Adrenal gland (tissue), 9 donors: ENCODE measurements at regions not wholly inside any gene's neighbourhood (a gene's known extent, or its start where the extent isn't known, plus 50 kb on each side); places are given as distances from the start of the nearest gene placed in this dataset.

Source experiments
- DNase-seq, 7 donors: peaks; one replicate each; pipeline ENCODE4 v3.0.0-alpha.2; 2019 to 2020
- H3K27ac ChIP-seq, 5 donors: fragments of 200-600 bp; sonication (generic) in 4 of 5; 1 replicate in 3 of 5; 2 replicates in 2 of 5; pipeline versions ENCODE4 v1.5.1 to v1.8.0; 2016 to 2020; ENCODE audit warnings: mild to moderate bottlenecking in 1 of 5
- H3K27me3 ChIP-seq: fragments of 200-600 bp; 2 replicates; pipeline ENCODE4 v1.8.0; 2021
- H3K36me3 ChIP-seq, 2 donors: fragments of 200-600 bp; replicated peaks in 1 of 2; 1 replicate in 1 of 2; 2 replicates in 1 of 2; pipeline versions ENCODE4 v1.5.1 to v1.8.0; 2018 to 2022
- H3K4me1 ChIP-seq, 2 donors: fragments of 200-600 bp; replicated peaks in 1 of 2; 1 replicate in 1 of 2; 2 replicates in 1 of 2; pipeline versions ENCODE4 v1.5.1 to v1.8.0; 2018 to 2021
- H3K4me3 ChIP-seq, 4 donors: fragments of 200-600 bp; sonication (generic) in 3 of 4; one replicate each; pipeline ENCODE4 v1.5.1; 2016 to 2018
- H3K9me3 ChIP-seq, 3 donors: fragments of 200-600 bp; sonication (generic) in 1 of 3; replicated peaks in 1 of 3; 1 replicate in 2 of 3; 2 replicates in 1 of 3; pipeline versions ENCODE4 v1.5.1 to v1.8.0; 2016 to 2021
- CTCF ChIP-seq, 6 experiments: fragments of 450-650 bp in 4 of 6; fragments of 200-600 bp in 2 of 6; sonication (generic) in 1 of 6; IDR thresholded peaks; 1 replicate in 5 of 6; 2 replicates in 1 of 6; pipeline versions ENCODE4 v1.5.1 to v1.8.0; 2016 to 2021; ENCODE audit warnings: antibody characterized with exemption in 6 of 6, mild to moderate bottlenecking in 2 of 6, moderate library complexity in 1 of 6
- POLR2A ChIP-seq, 2 donors: fragments of 450-650 bp; IDR thresholded peaks; one replicate each; pipeline ENCODE4 v1.6.1; 2017; ENCODE audit warnings: antibody characterized with exemption in 2 of 2, mild to moderate bottlenecking in 2 of 2, moderate library complexity in 1 of 2
- WGBS, 4 donors: extraction: QIAGEN DNeasy Blood & Tissue Kit in 2 of 4; methylation state at CpG; one replicate each; pipeline versions ENCODE4 v1.1.5 to v1.1.7; 2013 to 2017; 5-methylcytosine and 5-hydroxymethylcytosine counted together
- intact Hi-C, 2 donors: fragments of 100-400 bp; cut with DNase I; formaldehyde crosslinking; loops; one replicate each; pipeline versions ENCODE4 v1.14.1 to v1.15.0; 2022 to 2023
- donor health status: healthy with polysubstance abuse.
- donor health status: Bipolar disorder and iron deficiency.
- donor health status: DM: yes; HTN: yes; CAD: no.
- donor health status: DM: no; HTN: no; CAD: no.
- donor health status: DM: no; HTN: no; CAD: no.

DNA sequence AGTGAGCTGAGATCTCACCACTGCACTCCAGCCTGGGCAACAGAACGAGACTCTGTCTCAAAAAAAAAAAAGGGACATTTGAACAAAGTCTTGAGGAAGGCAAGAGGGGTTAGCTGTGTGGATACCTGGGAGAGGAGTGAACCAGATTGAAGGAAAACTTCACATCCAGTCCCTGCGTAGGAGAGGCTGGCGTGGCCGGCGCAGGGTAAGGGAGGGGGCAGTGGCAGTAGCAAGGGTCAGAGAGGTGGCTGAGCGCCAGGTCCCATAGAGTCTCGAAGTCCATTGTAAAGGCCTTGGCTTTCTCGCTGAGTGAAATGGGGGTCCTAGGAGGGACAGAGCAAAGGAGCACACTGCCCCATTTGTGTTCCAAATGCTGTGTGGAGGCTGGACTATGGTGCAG lies 171.8 kb upstream of the WSCD1 start:
- intact Hi-C loops, result no loop called here
- DNase-seq, result no peak
- H3K9me3 ChIP-seq, result no peaks in the 10 kb centered on the region
- no peaks in the 10 kb centered on the region for H3K4me1 ChIP-seq
- H3K27me3 ChIP-seq, result no peaks in the 10 kb centered on the region
- no peaks in the 10 kb centered on the region for H3K36me3 ChIP-seq
- H3K27ac ChIP-seq, result no peak overlapping the region
- 83 to 92% (median 89%) methylated on average over 8 of the region's 8 CpGs for WGBS, 4 donors
- H3K4me3 ChIP-seq, result no peak overlapping the region
- no peak for TF ChIP-seq CTCF (IDR thresholded peaks at IDR 0.05)
- TF ChIP-seq POLR2A (IDR thresholded peaks at IDR 0.05), result no peak

DNA sequence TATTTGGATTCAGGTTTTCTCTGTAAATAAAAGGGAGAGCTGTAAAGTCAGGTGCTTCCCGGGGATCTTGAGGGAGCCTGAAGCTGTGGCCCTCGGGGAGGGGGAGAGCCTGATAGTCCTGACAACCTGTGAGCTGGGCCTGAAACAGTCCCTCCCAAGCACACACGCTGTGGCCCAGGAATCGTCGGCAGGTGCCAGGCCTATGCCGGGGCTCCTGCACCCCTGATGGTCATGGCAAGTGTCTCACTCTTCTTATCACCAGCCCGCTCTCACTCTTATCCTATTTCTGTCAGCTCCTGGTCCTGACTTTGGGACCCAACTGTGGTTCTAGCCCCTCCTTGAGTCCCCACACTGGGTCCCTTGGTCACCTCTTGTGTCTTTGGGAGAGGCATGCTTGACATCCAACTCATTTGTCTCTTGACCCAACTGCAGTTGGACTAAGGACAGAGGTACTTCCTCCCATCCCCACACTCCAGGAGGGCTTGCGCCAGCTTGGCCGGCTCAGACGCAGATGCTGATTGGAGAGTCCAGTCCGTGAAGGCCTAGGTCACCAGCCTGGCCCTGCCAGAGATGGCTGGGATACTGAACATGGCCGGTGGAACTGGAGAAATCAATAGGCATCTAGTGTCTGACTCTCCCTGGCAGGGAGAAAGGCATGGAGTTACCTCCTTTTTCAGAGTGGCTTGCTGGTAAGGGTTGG lies 170.5 kb upstream of the WSCD1 start:
- Histone ChIP-seq H3K27ac (no peak overlapping the region), H3K4me1 (no peaks in the 10 kb centered on the region), H3K27me3 (no peaks in the 10 kb centered on the region), H3K36me3 (no peaks in the 10 kb centered on the region), H3K4me3 (no peak overlapping the region), H3K9me3 (no peaks in the 10 kb centered on the region)
- intact Hi-C loops, result no loop called here
- TF ChIP-seq POLR2A (IDR thresholded peaks at IDR 0.05), result no peak
- no peak for TF ChIP-seq CTCF (IDR thresholded peaks at IDR 0.05)
- WGBS, 4 donors, result 86 to 93% (median 90%) methylated on average over 8 to 12 of the region's 12 CpGs
- no peak for DNase-seq

GRCh38 chr17:5901731-5902130 lies 168.4 kb upstream of the WSCD1 start:
- intact Hi-C loops, result no loop called here
- Histone ChIP-seq H3K9me3 (no peaks in the 10 kb centered on the region), H3K4me3 (no peak overlapping the region), H3K4me1 (no peaks in the 10 kb centered on the region), H3K27me3 (no peaks in the 10 kb centered on the region), H3K36me3 (no peaks in the 10 kb centered on the region), H3K27ac (no peak overlapping the region)
- 32 to 43% (median 38%) methylated on average over 6 of the region's 6 CpGs for WGBS, 4 donors
- DNase-seq, result no peak
- no peak for TF ChIP-seq POLR2A (IDR thresholded peaks at IDR 0.05)
- no peak for TF ChIP-seq CTCF (IDR thresholded peaks at IDR 0.05)

DNA sequence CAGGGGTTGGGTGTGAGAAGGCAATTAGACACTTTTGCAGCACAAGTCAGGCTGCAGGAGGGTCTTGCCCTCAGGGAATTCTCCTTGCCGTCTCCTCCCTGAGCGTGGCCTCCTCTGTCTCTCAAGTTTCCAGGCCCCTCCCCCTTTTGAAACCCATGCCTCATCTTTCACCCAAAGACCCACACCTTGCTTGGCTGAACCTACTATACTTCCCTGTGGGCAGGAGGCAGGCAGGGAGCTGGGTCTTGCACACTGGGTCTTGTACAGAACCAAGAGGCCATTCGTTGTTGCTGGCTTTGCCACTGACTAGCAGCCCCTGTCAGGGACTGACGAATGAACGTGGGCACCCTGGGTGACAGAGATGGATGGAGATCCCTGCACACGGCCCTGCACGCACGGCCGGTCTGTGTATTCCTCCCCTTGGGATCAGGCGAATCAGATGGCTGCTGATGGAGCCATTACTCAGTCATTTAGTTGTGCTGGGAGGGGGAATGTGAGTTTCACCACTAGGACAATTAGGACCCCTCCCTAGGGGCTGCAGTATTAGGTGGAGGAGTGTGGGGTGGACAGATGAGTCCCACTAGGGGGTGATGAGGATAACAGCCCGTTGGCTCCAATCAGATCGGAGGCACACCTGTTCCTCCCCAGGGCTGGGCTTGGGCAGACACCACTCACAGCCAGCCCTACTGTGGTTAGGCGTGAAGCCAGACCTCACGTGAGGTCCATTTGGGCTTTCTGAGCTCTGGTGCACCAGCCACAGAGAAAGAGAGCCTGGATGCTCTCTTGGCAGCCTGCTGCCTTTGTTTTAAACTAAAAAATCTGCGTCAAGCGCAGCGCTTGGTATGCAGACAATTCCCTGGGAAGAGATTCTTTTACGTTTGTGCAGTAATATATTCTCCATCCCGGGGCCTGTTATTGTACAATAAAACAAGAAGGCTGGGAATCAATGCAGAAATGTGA lies 167.7 kb upstream of the WSCD1 start:
- H3K9me3 ChIP-seq, result no peaks in the 10 kb centered on the region
- no peak for DNase-seq
- no peaks in the 10 kb centered on the region for H3K4me1 ChIP-seq
- no peak overlapping the region for H3K27ac ChIP-seq
- 46 to 60% (median 52%) methylated on average over 8 to 19 of the region's 19 CpGs for WGBS, 4 donors
- H3K36me3 ChIP-seq, result no peaks in the 10 kb centered on the region
- H3K27me3 ChIP-seq, result no peaks in the 10 kb centered on the region
- intact Hi-C loops, result no loop called here
- TF ChIP-seq CTCF (IDR thresholded peaks at IDR 0.05) (no peak), POLR2A (IDR thresholded peaks at IDR 0.05) (no peak)
- no peak overlapping the region for H3K4me3 ChIP-seq
